ENCODE measurements at regions not wholly inside any gene's neighbourhood (a gene's known extent, or its start where the extent isn't known, plus 50 kb on each side); places are given as distances from the start of the nearest gene placed in this dataset.

DNA sequence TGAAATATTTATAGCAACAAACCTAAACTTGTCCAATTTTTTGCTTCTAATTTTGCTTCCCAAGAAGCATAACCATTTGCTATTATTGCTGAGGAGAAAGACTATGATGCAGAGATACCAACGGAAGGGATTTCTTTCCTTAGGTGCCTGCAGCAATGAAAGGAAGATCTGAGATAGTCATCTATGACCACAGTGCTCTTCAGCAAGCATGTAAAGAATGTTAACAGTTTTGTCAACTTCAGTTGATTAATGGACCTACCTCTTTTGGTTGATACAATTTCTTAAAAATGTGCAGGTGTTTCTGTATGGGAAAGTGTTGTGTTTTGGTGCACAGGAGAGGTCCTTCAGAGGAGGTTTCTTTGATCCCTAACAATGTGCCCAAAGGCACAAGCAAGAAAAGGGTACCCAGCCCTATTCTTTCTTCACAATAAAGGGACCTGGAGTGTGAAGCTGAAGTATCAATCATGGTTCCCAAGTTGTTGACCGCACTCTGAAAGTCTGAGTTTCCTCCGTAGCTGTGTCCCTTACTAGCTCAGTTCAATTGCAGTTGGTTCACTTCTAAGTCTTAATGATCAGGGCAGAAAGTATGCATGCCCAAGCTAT lies 307.7 kb upstream of the KCNH8 start:
- Histone ChIP-seq H3K79me2 (no peaks in the 10 kb centered on the region), H3K4me2 (ENCODE audit: low read length) (no peak overlapping the region)

GRCh38 chr3:18838758-18839157 lies 309.6 kb upstream of the KCNH8 start:
- Histone ChIP-seq H3K9ac (no peak overlapping the region), H3K27me3 (ENCODE audit: control insufficient read depth, insufficient read depth, low read length) (no peaks in the 10 kb centered on the region), H3K4me3 (ENCODE audit: low read depth, low read length) (no peak overlapping the region), H2AFZ (no peak overlapping the region), H3K36me3 (ENCODE audit: control insufficient read depth, insufficient read depth, low read length) (no peaks in the 10 kb centered on the region), H3K4me2 (ENCODE audit: low read length) (no peak overlapping the region), H3K79me2 (no peaks in the 10 kb centered on the region), H3K27ac (no peak overlapping the region), H3K9me3 (ENCODE audit: control insufficient read depth, low read length) (no peaks in the 10 kb centered on the region), H3K4me1 (no peaks in the 10 kb centered on the region)
- no peak for TF ChIP-seq CTCF (IDR thresholded peaks at IDR 0.05)

More for the DNA sequence above, 307.7 kb upstream of the KCNH8 start:
- Histone ChIP-seq H3K9ac (no peak overlapping the region), H3K4me1 (no peaks in the 10 kb centered on the region), H3K27ac (no peak overlapping the region), H3K27me3 (ENCODE audit: control insufficient read depth, insufficient read depth, low read length) (no peaks in the 10 kb centered on the region), H3K4me3 (ENCODE audit: low read depth, low read length) (no peak overlapping the region), H3K9me3 (ENCODE audit: control insufficient read depth, low read length) (no peaks in the 10 kb centered on the region), H3K36me3 (ENCODE audit: control insufficient read depth, insufficient read depth, low read length) (no peaks in the 10 kb centered on the region), H2AFZ (no peak overlapping the region)
- no peak for TF ChIP-seq CTCF (IDR thresholded peaks at IDR 0.05)

GRCh38 chr3:18837137-18837755 lies 311.1 kb upstream of the KCNH8 start:
- H3K36me3 ChIP-seq (ENCODE audit: control insufficient read depth, insufficient read depth, low read length): no peaks in the 10 kb centered on the region
- no peak overlapping the region for H3K4me3 ChIP-seq (ENCODE audit: low read depth, low read length)
- H3K9ac ChIP-seq: no peak overlapping the region
- no peak overlapping the region for H3K4me2 ChIP-seq (ENCODE audit: low read length)
- H3K4me1 ChIP-seq: no peaks in the 10 kb centered on the region
- H3K27me3 ChIP-seq (ENCODE audit: control insufficient read depth, insufficient read depth, low read length): no peaks in the 10 kb centered on the region
- no peaks in the 10 kb centered on the region for H3K79me2 ChIP-seq
- no peak overlapping the region for H2AFZ ChIP-seq
- H3K27ac ChIP-seq: no peak overlapping the region
- no peaks in the 10 kb centered on the region for H3K9me3 ChIP-seq (ENCODE audit: control insufficient read depth, low read length)
- TF ChIP-seq CTCF (IDR thresholded peaks at IDR 0.05): no peak

GRCh38 chr3:18835021-18835420 lies 313.3 kb upstream of the KCNH8 start:
- Histone ChIP-seq H3K4me2 (ENCODE audit: low read length) (no peak overlapping the region), H3K27ac (no peak overlapping the region), H3K79me2 (no peaks in the 10 kb centered on the region), H2AFZ (no peak overlapping the region), H3K36me3 (ENCODE audit: control insufficient read depth, insufficient read depth, low read length) (no peaks in the 10 kb centered on the region), H3K27me3 (ENCODE audit: control insufficient read depth, insufficient read depth, low read length) (no peaks in the 10 kb centered on the region), H3K9ac (no peak overlapping the region), H3K4me3 (ENCODE audit: low read depth, low read length) (no peak overlapping the region), H3K9me3 (ENCODE audit: control insufficient read depth, low read length) (no peaks in the 10 kb centered on the region), H3K4me1 (no peaks in the 10 kb centered on the region)
- TF ChIP-seq CTCF (IDR thresholded peaks at IDR 0.05): no peak

DNA sequence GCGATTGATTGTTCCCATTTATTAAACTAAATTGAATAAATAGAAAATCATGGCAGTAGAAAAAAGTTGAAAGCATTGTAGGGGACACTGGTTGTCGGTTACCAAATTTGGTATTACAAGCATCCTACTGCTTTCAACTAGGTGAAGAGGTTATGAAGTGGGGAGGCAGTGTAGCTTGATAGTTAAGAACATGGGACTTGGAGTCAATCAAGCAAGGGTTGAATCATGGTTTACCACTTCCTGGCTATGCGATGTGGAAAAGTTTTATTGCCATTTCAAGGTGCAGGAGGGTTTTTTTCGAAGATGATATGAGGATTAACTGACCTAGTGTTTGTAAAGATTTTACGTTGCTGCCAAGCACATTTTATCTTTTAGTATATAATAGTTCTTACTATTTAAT lies 318.2 kb upstream of the KCNH8 start:
- Histone ChIP-seq H3K27ac (no peak overlapping the region), H3K36me3 (ENCODE audit: control insufficient read depth, insufficient read depth, low read length) (no peaks in the 10 kb centered on the region), H3K9me3 (ENCODE audit: control insufficient read depth, low read length) (no peaks in the 10 kb centered on the region), H3K27me3 (ENCODE audit: control insufficient read depth, insufficient read depth, low read length) (no peaks in the 10 kb centered on the region), H3K4me3 (ENCODE audit: low read depth, low read length) (no peak overlapping the region), H3K9ac (no peak overlapping the region), H3K4me1 (no peaks in the 10 kb centered on the region), H3K79me2 (no peaks in the 10 kb centered on the region), H3K4me2 (ENCODE audit: low read length) (no peak overlapping the region), H2AFZ (no peak overlapping the region)
- no peak for TF ChIP-seq CTCF (IDR thresholded peaks at IDR 0.05)

Data from parathyroid adenoma (tissue), 2 donors.